GM19023 (cell line): ENCODE measurements at regions not wholly inside any gene's neighbourhood (a gene's known extent, or its start where the extent isn't known, plus 50 kb on each side); places are given as distances from the start of the nearest gene placed in this dataset.

Source experiments
- ATAC-seq: cut with Tn5 transposase; IDR thresholded peaks from one replicate; pipeline ENCODE4 v1.9.1; 2021; ENCODE audit warnings: mild to moderate bottlenecking, moderate library complexity; ENCODE audit not compliant: unreplicated experiment

DNA sequence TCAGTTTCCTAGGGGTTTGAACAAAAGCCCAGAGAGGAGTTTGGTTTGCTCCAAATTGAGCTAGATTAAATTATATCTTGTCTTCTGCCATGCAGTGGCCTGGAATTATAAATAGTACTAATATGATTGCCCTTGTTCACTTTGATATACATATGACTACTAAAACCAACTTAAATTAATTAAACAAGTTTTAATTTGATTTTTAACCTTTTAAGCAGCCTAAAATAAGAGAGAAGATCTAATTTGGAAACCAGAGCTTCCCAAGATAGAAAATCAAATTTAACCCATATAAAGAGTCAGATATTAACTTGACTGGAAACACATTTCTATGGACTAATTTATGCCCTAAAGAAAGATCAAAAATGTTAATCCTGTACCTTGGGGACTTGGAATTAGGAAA, 444.5 kb upstream of the SLC8A1 start:
- ATAC-seq = no peak

DNA sequence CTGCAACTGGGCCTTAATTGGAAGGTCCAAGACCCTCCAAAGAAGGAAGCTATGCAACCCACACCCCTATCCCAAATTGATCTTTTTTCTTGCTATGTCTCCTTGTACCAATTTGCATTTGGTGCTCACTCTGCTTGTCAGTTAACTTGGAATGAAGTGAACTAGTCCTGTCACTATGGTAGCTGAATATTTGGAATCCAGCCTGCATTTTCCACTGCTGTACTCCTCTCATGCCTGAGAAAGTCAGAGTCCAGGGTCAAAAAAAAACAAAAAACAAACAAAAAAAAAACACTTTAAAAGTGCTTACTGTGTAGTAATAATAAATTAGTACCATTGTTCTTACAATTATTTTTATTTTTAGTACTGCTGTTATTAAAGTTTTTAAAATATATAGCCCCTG, 462.8 kb upstream of the SLC8A1 start:
- no peak for ATAC-seq

DNA sequence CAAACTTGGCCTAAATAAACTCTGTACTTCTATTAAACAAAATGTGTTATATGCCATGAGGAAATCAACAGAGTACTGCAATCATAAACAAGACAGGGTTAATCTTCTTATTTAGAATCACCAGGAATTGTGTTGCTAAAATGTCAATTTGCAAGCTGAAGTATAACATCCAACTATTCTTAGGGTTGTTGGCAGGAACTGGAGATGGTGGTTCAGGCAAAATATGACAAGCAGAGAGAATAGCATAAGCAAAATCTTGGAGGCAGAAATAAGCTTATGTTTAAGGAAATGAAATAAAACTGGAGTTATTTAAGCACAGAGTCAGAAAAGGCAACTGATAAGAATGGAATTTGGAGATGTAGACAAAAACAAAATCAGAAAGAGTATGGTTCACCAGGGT, 463.8 kb upstream of the SLC8A1 start:
- no peak for ATAC-seq

DNA sequence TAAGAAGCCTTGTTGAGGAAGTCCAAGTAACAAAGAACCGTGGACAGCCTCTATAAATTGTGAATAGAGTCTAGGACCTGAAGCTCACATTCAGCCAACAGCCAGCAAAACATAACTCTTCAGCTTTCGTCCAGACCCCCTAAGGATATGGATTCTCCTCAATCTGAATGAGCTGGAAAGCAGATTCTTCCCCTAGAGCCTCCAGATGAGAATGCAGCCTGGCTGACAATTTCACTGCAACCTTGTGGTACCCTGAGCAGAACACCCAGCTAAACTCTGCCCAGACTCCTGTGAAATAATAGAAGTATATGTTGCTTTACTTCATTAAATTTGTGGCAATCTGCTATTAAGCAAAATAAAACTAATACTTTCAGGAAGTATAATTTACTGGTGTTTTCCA, 483.5 kb upstream of the SLC8A1 start:
- ATAC-seq = no peak

DNA sequence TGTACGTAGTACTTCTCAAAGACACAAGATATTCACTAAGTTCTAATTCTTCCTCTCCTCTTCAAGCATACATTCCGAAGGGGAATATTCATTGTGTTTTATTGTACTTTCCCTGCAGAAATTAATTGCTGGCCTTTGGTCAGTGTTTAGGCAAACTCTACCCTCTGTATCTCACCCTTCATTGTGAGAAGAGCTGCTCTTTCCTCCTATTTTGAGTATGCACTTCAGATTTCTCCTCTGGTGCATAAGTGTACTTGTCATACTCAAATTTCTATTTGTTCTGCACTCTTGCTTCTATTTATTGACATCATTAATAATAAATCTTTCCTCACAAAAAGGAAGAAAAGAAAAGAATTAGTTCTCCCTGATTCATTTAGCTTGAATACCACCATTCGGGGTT, 485.4 kb upstream of the SLC8A1 start:
- no peak for ATAC-seq

DNA sequence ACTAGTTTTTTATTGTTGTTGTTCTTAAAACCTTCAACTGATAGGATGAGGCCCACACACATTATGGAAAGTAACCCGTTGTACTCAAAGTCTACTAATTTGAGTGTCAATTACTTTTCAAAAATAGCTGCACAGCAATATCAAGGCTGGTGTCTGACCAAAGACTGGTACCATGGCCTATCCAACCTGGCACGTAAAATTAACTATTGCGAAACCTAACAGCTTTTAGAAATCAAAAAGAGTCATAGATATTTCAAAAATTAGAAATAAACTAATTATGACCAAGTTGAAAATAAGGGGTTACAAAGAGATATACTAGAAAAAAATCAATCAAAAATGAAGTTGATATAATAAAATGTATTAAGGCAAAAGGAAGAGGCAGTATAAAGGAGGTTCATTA, 501.5 kb upstream of the SLC8A1 start:
- ATAC-seq = no peak

DNA sequence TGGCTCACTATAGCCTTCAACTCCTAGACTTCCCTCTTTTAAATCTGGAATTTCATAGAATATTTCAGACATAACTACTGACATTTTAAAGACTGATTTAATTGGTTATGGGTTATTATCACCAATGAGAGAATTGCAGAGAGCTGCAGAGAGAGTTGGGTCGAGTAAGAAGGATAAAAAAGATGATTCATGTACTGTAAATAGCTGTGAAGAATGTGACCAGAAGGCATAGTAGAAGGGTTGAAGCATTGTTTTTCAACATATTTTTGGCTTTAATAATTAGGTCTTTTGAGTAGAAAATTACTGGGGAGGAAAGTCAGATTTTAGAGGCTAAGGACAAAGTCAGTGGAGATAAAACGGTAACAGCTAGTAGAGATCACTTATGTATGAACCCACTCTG, 503.2 kb upstream of the SLC8A1 start:
- no peak for ATAC-seq

DNA sequence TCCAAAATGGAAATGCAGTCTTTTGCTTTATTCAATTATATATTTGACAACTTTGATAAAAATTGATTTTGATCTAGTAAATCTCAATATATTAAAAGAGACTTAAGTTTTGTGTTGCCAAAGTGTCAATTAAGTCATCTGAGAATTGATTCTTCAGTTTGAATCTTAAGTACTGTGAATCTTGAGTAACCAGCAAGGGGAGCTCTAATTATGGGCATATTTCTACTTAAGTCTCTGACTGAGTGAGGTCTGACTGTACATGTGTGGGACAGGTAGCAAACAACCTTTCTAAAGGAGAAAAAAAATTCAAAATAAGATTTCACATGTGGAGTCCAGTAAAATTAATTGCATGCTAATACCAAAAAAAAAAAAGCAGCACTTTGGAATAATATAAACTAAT, 503.7 kb upstream of the SLC8A1 start:
- ATAC-seq = no peak

DNA sequence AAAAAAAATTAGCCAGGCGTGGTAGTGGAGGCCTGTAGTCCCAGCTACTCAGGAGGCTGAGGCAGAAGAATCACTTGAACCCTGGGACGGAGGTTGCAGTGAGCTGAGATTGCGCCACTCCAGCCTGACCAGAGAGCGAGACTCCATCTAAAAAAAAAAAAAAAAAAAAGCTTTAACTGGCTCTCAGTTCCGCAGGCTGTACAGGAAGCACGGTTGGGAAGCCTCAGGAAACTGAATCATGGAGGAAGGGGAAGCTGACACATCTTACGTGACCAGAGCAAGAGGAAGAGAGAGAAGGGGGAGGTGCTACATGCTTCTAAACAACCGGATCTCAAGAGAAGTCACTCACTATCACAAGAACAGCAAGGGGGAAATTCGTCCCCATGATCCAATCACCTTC, 505.6 kb upstream of the SLC8A1 start:
- ATAC-seq = no peak

DNA sequence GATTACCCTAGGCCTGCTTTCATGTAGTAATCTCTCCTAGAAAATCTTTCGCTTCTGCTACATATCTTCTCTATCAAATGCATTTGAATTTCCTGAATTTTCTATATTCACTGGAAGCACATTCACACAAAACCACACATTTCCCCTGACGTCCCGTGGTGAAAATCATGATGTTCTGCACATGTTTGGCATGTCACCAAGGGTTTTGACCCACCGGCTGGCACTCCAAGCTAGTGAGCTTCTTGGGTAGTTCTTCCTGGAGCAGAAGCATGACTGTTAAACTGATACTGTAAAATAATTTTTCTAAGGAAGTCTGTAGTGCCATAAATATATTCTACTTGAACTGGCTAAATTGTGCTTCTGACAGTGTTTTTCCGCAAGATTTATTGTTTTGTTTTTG, 510.1 kb upstream of the SLC8A1 start:
- ATAC-seq = no peak

DNA sequence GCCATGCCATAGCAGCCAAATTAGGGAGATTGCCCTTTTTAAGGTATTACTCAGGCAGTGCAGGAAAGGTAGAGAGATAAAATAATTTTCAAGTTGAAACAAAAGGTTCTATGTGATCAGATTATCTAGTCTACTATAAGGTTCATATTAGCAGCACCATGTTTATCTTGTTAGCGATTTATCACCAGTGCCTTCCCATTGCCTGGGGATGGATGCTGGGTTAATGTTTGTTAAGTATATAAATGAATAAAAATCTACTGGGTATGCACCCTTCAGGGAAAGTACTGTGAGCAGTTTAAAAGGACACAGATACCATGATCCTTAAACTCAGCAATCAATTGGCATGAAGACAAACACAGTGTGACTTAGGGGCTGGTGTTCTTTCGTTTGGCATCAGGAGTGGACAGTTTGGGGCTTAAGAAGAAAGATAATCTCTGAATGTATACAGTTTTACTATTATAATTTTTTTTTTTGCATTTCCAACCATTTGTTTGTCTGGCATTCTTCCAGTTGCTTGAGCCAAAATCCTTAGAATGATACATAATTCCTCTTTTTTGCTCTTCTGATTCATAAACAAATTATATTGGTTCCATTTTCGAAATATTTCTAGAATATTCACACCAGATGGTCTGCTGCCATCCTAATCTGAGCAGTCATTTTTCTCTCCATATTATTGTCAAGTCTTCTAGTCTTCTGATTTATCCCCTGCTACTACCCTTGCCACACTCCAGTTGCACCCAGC, 512.8 kb upstream of the SLC8A1 start:
- no peak for ATAC-seq

DNA sequence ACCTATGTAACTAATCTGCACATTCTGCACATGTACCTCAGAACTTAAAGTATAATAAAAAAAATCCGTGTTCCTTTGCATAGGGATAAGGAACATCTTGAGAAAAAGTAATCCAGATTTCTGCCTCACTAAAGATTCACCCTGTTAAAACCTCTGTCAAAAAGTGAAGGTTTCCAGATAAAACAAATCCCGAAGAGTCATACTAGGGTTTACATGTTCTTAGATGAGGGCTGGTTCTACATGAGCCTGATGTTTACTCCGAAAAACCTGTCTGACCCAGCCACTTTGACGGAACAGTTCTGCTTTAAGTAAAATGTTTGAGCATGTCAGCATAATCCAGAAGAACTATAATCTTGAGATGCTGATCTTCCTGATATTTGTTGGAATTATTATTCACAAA, 515.6 kb upstream of the SLC8A1 start:
- ATAC-seq = no peak

DNA sequence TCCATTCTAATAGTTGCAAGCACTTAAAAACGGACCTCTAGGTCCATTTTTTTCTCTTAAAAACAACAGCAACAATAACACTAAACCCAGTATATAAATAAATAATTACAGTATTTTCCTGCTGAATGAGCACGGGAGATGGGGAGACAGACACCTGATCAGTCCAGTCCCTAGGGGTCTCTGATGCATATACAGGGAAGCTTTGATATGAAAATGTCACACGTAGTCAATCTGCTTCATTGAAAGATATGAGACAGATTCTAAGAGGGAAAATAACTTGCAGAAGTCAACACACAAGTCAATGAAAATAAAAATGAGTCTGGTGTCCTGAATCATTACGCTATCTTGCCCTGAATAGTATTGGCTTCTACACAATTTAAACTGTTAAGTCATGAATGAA, 523.3 kb upstream of the SLC8A1 start:
- ATAC-seq = no peak

DNA sequence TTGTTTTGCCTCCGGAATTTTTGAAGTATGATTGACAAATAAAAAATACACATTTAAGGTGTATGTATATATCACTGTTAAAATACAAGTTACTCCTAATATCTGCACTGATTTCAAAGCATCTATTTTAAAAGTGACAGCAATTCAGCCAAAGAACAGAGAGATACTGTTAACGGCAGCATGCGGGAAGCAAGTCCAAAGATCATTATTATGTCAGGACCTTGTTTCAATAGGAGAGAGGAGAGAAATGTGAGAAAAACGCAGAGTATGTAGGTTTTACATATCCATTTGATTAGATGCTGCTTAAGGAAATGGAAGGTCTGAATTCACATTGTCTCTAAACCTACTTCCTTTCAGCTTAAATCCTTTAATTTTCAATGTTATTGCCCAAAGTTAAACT, 545.5 kb upstream of the SLC8A1 start:
- no peak for ATAC-seq

DNA sequence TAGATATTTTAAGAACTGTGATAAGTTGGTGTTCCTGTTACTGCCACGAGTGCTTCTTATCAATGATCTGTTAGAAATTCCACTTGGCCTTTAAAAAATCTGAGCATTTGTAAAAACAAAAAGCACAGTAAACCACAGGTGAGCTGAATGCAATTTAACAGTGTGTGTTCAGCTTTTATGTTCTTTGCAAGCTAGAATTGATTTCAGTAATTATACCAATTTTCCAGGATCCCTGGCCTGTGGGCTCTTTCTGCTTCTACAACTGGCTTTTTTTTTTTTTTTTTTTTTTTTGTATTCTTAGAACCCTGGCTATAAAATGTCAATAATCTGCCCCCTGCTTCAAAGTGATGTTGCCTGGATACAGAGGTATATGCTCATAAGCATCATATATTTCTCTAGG, 548.5 kb upstream of the SLC8A1 start:
- ATAC-seq = no peak

DNA sequence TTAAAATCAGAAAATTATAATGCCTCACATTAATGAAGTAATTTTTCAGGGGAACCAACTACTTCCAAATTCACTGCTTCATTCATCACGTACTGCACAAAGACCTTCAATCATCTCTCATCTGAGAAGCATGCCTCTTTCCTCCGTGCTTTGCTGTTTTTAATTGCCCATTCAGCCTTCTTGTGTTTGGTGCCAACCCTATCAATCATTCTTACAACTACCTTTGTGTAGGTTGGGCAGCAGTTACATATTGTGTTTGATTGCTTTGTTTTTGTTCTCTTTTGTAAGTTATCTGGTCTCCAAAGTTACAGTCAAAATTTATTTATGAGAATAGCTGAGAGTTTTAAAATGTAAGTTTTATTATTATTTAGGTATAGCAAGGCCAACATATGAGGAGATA, 549.0 kb upstream of the SLC8A1 start:
- ATAC-seq = no peak

DNA sequence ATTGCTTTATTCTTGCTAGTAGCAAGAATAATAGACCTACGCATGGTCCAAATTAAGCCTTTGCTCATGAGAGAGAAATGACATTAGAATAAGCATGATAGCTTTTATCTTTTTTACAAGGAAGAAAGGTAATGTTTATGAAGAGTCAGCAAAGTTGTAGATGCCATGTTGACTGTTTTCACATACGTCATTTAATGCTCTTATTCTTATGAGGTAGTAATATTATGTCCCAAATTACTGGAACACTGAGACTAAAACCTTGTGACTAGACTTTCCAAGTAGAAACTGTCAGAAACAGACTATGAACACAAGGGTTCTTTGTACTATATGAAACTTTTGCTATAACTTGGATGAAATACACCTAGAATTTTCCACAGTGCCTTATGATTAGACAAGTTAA, 552.8 kb upstream of the SLC8A1 start:
- no peak for ATAC-seq

DNA sequence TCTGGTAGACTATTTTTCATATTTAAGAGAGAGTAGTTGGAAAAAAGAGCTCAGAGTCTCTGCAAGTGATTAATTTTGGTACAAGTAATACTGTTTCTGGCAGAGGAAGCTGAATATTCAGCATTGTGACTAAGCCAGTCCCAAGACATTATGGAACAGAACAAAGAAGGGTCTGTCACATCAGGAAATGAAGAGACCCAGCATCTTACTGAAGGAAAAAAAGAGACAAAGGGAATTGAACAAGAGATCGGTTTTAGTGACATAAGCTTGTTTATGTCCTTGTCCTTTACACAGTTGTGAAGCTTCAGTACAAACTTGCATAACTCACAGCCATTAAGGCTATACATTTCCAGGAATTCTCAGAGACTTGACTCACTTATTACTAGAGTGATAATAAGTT, 568.5 kb upstream of the SLC8A1 start:
- no peak for ATAC-seq

DNA sequence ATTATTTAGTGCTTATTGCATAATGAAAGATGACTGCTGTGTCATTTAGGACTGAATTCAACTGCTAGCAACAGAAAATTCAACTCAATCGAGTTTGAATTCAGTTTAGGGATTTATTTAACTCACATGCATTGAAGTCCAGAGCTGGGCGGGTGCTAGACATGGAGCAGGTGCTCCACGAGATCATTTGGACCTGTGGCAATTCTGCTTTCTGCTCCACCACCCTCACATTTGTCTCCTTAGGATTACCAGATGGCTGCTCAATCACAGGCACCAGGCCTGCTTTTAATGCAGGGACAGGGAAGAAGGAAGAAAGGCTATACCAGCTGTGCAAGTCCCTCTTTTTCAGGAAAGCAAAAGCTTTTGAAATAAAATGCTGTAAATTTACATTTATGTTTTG, 572.9 kb upstream of the SLC8A1 start:
- no peak for ATAC-seq

DNA sequence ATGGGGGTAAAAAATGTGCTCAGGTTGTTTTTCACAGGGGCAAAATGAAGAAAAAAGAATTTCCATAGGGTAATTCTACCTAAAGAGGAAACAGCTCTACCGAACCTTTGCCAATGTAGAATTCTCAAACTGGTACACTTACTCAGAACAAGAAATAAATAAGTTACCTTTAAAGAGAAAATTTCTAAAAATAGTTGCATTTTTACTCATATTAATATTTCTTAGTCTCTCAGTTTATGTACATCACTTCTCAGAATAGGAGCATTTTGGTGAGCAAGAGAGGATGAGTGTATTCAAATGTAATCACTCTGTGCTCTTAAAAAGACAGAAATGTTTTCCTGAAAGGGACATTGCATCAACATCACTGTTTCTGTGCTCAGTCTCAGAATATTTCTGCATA, 574.7 kb upstream of the SLC8A1 start:
- ATAC-seq = peak; percentile 73

DNA sequence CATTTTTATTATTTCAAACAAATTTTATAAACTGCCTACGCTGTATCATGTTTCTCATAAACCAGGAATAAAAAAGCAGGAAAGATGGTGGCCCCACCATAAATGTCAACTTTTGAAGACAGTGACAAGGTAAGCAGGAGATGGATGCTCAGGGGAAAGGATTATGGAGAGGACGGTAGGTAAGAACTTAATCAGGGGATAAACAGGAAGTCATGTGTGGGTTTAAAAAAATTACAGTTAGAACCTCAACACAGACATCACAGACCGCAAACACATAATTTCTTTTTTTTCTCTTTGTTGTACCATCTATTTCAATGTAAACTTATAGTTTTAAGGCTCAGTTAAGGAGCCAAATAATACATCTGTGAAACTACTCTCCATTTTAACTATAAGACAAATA, 575.2 kb upstream of the SLC8A1 start:
- no peak for ATAC-seq

DNA sequence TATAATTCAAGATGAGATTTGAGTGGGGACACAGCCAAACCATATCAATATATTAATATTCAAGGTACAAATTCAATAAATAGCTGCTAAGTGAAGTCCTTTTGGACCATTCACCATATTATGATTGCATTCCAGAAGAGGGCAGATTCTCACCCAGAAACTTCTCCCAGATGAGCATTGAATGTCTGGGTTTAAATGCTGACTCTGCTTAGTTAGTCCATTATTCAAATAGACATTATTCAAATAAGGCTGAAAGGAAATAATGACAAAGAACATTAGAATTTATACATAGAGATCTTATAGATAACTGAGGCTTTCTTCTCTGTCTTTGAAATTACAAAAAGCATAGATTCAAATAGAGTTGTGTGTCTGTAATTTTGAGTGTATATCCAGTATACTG, 579.4 kb upstream of the SLC8A1 start:
- no peak for ATAC-seq

DNA sequence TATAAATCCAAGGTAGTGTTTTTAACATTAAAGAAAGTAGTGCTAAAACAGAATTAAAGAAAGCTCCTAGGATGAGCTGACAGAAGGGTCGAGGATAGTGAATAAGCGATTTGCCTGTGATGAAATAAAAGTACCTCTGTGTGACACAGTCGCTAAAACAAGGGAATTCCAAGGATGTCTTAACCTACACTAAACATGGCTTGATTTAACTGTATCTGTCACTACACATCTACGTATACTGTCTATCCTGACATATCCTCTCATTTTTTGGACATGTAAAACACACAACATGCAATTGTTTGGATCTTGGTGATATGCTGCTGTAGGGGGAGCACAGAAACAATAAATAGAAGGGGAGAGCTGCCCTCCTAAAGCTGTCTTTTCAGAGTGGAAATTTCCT, 580.8 kb upstream of the SLC8A1 start:
- no peak for ATAC-seq

DNA sequence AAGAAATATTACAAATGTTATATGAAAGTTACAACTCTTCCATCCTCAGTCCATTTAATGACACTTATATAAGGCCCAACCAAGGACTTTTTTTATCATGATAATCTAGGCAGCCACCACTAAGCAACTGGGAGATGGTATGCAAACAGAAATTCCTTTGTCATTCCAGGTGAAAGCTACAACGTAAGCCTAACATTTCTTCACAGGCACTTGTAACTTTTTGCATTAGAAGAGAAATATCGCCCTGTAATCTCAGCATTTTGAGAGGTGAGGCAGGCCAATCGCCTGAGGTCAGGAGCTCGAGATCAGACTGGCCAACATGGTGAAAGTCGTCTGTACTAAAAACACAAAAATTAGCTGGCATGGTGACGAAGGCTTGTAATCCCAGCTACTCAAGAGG, 581.2 kb upstream of the SLC8A1 start:
- no peak for ATAC-seq
